ACHN (cell line): ENCODE measurements at regions not wholly inside any gene's neighbourhood (a gene's known extent, or its start where the extent isn't known, plus 50 kb on each side); places are given as distances from the start of the nearest gene placed in this dataset.
"Not testable (repeated sequence)": the region's sequence is repeated elsewhere in the genome, so short reads cannot be mapped to it uniquely, and the experiment has no call there.

Experiments
- DNase-seq: peaks from one replicate; pipeline ENCODE4 v3.0.0-alpha.2; 2015
- in situ Hi-C: cut with HindIII; loops from 2 replicates; pipeline ENCODE4 v1.10.0; 2017; ENCODE audit warnings: low sequenced_read_pairs, low pct_ligation_motif_present, low pct_unique_long_range_greater_than_20kb

- DNase-seq: no peak
- in situ Hi-C loops: no loop called here
These were observed 181.0 kb upstream of the MYLIP start for GRCh38 chr6:15947923-15948322.

GRCh38 chr6:15947436-15947835 is 181.4 kb upstream of the MYLIP start:
- DNase-seq: no peak
- in situ Hi-C loops: no loop called here

GRCh38 chr6:15946701-15947385 is 182.0 kb upstream of the MYLIP start:
- no peak for DNase-seq
- in situ Hi-C loops: no loop called here

GRCh38 chr6:15945593-15946159 is 183.2 kb upstream of the MYLIP start:
- in situ Hi-C loops: no loop called here
- DNase-seq: no peak

- in situ Hi-C loops: no loop called here
- no peak for DNase-seq
These were observed 185.5 kb upstream of the MYLIP start for GRCh38 chr6:15943423-15943822.

GRCh38 chr6:15941168-15941567 is 187.7 kb upstream of the MYLIP start:
- in situ Hi-C loops: no loop called here
- DNase-seq: no peak

- in situ Hi-C loops: no loop called here
- no peak for DNase-seq
These were observed 190.8 kb upstream of the MYLIP start for GRCh38 chr6:15938107-15938506.

GRCh38 chr6:15937602-15938001 is 191.3 kb upstream of the MYLIP start:
- DNase-seq: no peak
- in situ Hi-C loops: no loop called here

GRCh38 chr6:15936503-15936902 is 192.4 kb upstream of the MYLIP start:
- in situ Hi-C loops: no loop called here
- no peak for DNase-seq

- in situ Hi-C loops: no loop called here
- no peak for DNase-seq
These were observed 193.2 kb upstream of the MYLIP start for GRCh38 chr6:15935661-15936060.

- in situ Hi-C loops, DNase-seq: not testable (repeated sequence)
These were observed 197.2 kb upstream of the MYLIP start for GRCh38 chr6:15931697-15932096.

- in situ Hi-C loops: no loop called here
- DNase-seq: no peak
These were observed 198.7 kb upstream of the MYLIP start for GRCh38 chr6:15930207-15930606.

GRCh38 chr6:15929685-15930084 is 199.2 kb upstream of the MYLIP start:
- in situ Hi-C loops: no loop called here
- DNase-seq: no peak

GRCh38 chr6:15927531-15928225 is 201.2 kb upstream of the MYLIP start:
- in situ Hi-C loops: no loop called here

GRCh38 chr6:15926256-15926655 is 202.6 kb upstream of the MYLIP start:
- DNase-seq: no peak
- in situ Hi-C loops: no loop called here

More at GRCh38 chr6:15927531-15928225, 201.2 kb upstream of the MYLIP start:
- DNase-seq: no peak

GRCh38 chr6:15924893-15925292 is 204.0 kb upstream of the MYLIP start:
- no peak for DNase-seq

GRCh38 chr6:15922510-15923250 is 206.2 kb upstream of the MYLIP start:
- in situ Hi-C loops: no loop called here
- no peak for DNase-seq

More at GRCh38 chr6:15924893-15925292, 204.0 kb upstream of the MYLIP start:
- in situ Hi-C loops: no loop called here

GRCh38 chr6:15921243-15921642 is 207.6 kb upstream of the MYLIP start:
- in situ Hi-C loops: no loop called here
- no peak for DNase-seq

- in situ Hi-C loops: no loop called here
- DNase-seq: no peak
These were observed 212.3 kb upstream of the MYLIP start for GRCh38 chr6:15916581-15916980.
